ENCODE measurements at regions not wholly inside any gene's neighbourhood (a gene's known extent, or its start where the extent isn't known, plus 50 kb on each side); places are given as distances from the start of the nearest gene placed in this dataset.

DNA sequence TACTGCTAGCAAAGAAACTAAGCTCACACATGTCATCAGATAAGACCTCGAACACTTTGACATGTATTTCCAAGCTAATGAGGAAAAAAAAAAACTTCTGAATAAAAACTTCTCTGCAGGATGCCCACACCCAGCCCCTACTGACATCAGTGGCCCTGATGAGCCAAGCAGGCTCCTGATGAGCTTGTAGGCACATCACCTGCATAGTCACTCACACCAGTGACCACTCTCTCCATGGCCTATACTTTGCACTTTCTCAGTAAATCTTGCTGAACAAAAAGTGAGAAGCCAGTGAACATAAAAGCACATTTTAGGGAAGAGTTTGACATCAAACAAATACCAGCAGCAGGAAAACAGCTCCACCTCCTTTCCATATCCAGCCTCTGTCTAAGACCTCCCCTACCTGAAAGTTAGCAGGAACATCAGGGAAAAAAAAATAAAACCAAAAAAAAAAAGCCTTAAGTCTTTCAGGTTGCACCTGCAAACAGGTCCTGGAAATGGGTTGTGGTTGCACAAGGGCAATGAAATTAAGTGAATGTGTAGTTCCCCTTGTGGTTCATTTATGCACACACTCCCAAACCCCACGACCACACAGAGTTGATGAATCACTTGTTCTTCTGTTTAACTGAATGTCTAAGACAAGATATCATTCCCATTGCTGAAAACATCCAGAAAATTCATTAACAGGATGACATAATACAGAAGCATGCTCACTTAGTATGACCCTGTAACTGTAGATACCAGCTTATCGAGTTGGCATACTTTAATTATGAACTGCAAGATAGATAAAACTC, 205.2 kb upstream of the PDE1C start:
- H3K27me3 Mint-ChIP-seq (ENCODE audit: unreplicated experiment): peaks cover 39% of the 10 kb centered on the region
- no peaks in the 10 kb centered on the region for H3K4me1 Mint-ChIP-seq (ENCODE audit: unreplicated experiment)
- no peak overlapping the region for H3K4me3 Mint-ChIP-seq (ENCODE audit: unreplicated experiment)
- DNase-seq (ENCODE audit: extremely low spot score, unreplicated experiment): no peak
- TF ChIP-seq, protein P1, sequence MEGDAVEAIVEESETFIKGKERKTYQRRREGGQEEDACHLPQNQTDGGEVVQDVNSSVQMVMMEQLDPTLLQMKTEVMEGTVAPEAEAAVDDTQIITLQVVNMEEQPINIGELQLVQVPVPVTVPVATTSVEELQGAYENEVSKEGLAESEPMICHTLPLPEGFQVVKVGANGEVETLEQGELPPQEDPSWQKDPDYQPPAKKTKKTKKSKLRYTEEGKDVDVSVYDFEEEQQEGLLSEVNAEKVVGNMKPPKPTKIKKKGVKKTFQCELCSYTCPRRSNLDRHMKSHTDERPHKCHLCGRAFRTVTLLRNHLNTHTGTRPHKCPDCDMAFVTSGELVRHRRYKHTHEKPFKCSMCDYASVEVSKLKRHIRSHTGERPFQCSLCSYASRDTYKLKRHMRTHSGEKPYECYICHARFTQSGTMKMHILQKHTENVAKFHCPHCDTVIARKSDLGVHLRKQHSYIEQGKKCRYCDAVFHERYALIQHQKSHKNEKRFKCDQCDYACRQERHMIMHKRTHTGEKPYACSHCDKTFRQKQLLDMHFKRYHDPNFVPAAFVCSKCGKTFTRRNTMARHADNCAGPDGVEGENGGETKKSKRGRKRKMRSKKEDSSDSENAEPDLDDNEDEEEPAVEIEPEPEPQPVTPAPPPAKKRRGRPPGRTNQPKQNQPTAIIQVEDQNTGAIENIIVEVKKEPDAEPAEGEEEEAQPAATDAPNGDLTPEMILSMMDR (IDR thresholded peaks at IDR 0.05): no peak
- H3K36me3 Mint-ChIP-seq (ENCODE audit: unreplicated experiment): no peaks in the 10 kb centered on the region
- H3K9me3 Mint-ChIP-seq (ENCODE audit: unreplicated experiment): no peaks in the 10 kb centered on the region
- no peak overlapping the region for H3K27ac Mint-ChIP-seq (ENCODE audit: unreplicated experiment)

DNA sequence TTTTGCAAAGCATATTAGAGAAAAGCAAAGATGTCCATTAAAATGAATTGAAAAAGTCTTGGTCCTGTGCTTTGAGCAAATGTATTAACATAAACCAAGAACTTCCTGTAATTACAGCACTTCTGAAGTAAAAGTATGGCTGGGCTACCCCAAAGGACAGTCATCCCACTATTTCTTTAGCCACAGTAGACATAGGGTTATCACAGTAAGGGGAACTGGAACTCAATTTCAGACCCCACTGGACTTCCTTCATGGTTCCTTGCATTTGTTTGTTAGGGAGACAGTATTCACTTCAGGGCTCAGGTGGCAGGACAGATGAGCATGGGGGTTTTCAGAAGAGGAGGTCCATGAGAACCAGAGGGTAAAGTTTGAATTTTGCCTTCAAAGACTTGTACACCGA, 203.1 kb upstream of the PDE1C start:
- Mint-ChIP-seq H3K4me3 (ENCODE audit: unreplicated experiment) (no peak overlapping the region), H3K36me3 (ENCODE audit: unreplicated experiment) (no peaks in the 10 kb centered on the region), H3K27ac (ENCODE audit: unreplicated experiment) (no peak overlapping the region), H3K4me1 (ENCODE audit: unreplicated experiment) (no peaks in the 10 kb centered on the region), H3K9me3 (ENCODE audit: unreplicated experiment) (no peaks in the 10 kb centered on the region), H3K27me3 (ENCODE audit: unreplicated experiment) (peaks cover 27% of the 10 kb centered on the region)
- DNase-seq (ENCODE audit: extremely low spot score, unreplicated experiment): no peak
- TF ChIP-seq, protein P1 (IDR thresholded peaks at IDR 0.05): no peak

DNA sequence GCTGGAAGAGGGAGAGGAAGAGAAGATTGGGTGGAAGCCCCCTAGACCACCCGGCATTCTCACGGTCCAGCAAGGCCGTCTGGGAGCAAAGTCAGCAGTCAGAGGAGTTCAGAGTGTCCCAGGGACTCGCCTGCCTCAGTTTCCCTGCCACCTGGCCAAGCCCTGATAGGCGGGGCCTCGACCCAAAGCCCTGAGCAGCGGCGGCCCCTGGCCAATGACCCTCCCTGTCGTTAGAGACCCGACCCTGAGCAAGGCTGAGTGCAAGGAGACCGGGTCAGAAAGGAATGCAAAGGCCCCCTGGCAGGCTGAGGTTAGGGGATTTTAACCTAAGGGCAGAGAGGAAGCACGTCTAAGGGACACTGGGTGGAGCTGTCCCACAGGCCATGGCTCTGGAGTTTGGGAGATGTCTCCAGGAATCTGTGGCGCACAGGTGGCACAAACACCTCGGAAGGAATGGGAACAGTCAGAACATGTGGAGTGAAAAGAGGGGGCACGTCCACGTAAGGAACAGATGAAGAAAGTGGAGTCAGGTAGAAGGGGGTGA, 196.8 kb upstream of the PDE1C start:
- Mint-ChIP-seq H3K4me1 (ENCODE audit: unreplicated experiment) (no peaks in the 10 kb centered on the region), H3K36me3 (ENCODE audit: unreplicated experiment) (no peaks in the 10 kb centered on the region), H3K27me3 (ENCODE audit: unreplicated experiment) (peaks cover 21% of the 10 kb centered on the region), H3K4me3 (ENCODE audit: unreplicated experiment) (no peak overlapping the region), H3K27ac (ENCODE audit: unreplicated experiment) (no peak overlapping the region), H3K9me3 (ENCODE audit: unreplicated experiment) (no peaks in the 10 kb centered on the region)
- DNase-seq (ENCODE audit: extremely low spot score, unreplicated experiment): peak; percentile 81
- TF ChIP-seq, protein P1 (IDR thresholded peaks at IDR 0.05): no peak

DNA sequence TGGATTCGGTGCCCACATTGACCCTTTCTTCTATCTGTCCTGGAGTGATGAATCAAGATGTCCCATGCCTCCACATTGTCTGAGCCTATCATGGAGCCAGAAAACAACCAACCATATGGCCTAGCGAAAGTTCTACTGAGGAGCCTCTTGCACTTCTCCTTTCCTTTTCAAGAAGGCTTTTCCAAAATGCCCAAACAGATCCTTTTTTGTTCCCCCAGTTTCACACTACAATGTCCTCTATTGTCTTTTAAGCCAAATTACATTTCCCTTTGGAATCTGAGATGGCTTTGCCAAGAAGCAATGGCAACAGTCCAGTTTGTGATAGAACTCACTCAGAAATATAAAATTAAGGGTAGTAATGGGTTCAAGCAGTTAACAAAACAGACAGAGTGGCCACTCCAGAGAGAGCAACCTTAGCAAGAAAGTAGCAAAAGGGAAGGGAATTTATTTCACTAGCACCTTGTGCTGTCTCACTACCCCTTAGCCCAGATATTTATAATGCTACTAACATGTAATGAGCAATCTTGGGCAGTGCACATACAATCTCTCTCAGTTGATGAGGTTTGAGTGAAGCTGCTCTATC, 194.6 kb upstream of the PDE1C start:
- Mint-ChIP-seq H3K4me3 (ENCODE audit: unreplicated experiment) (no peak overlapping the region), H3K9me3 (ENCODE audit: unreplicated experiment) (no peaks in the 10 kb centered on the region), H3K36me3 (ENCODE audit: unreplicated experiment) (no peaks in the 10 kb centered on the region), H3K4me1 (ENCODE audit: unreplicated experiment) (no peaks in the 10 kb centered on the region), H3K27ac (ENCODE audit: unreplicated experiment) (no peak overlapping the region), H3K27me3 (ENCODE audit: unreplicated experiment) (peaks cover 22% of the 10 kb centered on the region)
- TF ChIP-seq, protein P1 (IDR thresholded peaks at IDR 0.05): no peak
- DNase-seq (ENCODE audit: extremely low spot score, unreplicated experiment): peak; percentile 11

DNA sequence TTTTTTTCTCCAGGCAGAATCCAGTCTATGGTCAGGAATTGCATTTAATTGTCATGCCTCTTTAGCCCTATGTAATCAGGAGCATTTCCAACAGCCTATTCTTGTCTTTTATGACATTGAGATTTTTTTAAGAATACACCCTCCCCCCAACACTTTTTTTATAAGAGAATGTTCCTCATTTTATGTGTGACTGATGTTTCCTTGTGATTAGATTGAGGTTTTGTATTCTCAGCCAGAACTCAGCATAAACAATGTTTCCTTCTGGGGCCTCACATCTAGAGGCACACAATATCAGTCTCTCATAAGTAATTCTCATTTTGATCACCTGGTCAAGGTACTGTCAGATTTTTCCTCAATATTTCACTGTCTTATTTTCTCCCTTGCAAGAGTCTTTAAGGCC, 193.4 kb upstream of the PDE1C start:
- no peaks in the 10 kb centered on the region for H3K36me3 Mint-ChIP-seq (ENCODE audit: unreplicated experiment)
- DNase-seq (ENCODE audit: extremely low spot score, unreplicated experiment): no peak
- TF ChIP-seq, protein P1 (IDR thresholded peaks at IDR 0.05): no peak
- no peak overlapping the region for H3K4me3 Mint-ChIP-seq (ENCODE audit: unreplicated experiment)
- no peak overlapping the region for H3K27ac Mint-ChIP-seq (ENCODE audit: unreplicated experiment)
- no peaks in the 10 kb centered on the region for H3K9me3 Mint-ChIP-seq (ENCODE audit: unreplicated experiment)
- H3K4me1 Mint-ChIP-seq (ENCODE audit: unreplicated experiment): no peaks in the 10 kb centered on the region
- H3K27me3 Mint-ChIP-seq (ENCODE audit: unreplicated experiment): peaks cover 22% of the 10 kb centered on the region

All from osteocyte (in vitro differentiated cells).